Activated T-helper 1 cell treated with Interleukin-2 at 50 U/mL for 16 hours (primary cell): ENCODE measurements at regions not wholly inside any gene's neighbourhood (a gene's known extent, or its start where the extent isn't known, plus 50 kb on each side); places are given as distances from the start of the nearest gene placed in this dataset.

ENCODE experiments used
- DNase-seq: peaks from one replicate; pipeline ENCODE4 v3.0.0-alpha.2; 2020; ENCODE audit warnings: low read depth

GRCh38 chr11:11039208-11039965, 181.5 kb upstream of the ZBED5 start:
- no peak for DNase-seq

GRCh38 chr11:11038782-11039181, 180.9 kb upstream of the ZBED5 start:
- no peak for DNase-seq

- no peak for DNase-seq
Measured at GRCh38 chr11:11038352-11038751, 180.5 kb upstream of the ZBED5 start.

- DNase-seq, result no peak
Measured at GRCh38 chr11:11036848-11037732, 179.2 kb upstream of the ZBED5 start.

GRCh38 chr11:11036185-11036847, 178.5 kb upstream of the ZBED5 start:
- no peak for DNase-seq

- DNase-seq, result no peak
Measured at GRCh38 chr11:11035331-11035730, 177.5 kb upstream of the ZBED5 start.

GRCh38 chr11:11034476-11034875, 176.6 kb upstream of the ZBED5 start:
- no peak for DNase-seq

GRCh38 chr11:11032066-11032465, 174.2 kb upstream of the ZBED5 start:
- no peak for DNase-seq

GRCh38 chr11:11029027-11029426, 171.2 kb upstream of the ZBED5 start:
- DNase-seq, result no peak

- peak; percentile 56 for DNase-seq
Measured at GRCh38 chr11:11028017-11028692, 170.3 kb upstream of the ZBED5 start.

- no peak for DNase-seq
Measured at GRCh38 chr11:11027288-11027687, 169.4 kb upstream of the ZBED5 start.

GRCh38 chr11:11025087-11025486, 167.2 kb upstream of the ZBED5 start:
- DNase-seq, result no peak

GRCh38 chr11:11022125-11022730, 164.4 kb upstream of the ZBED5 start:
- DNase-seq, result no peak

GRCh38 chr11:11021563-11021962, 163.7 kb upstream of the ZBED5 start:
- no peak for DNase-seq

- DNase-seq, result no peak
Measured at GRCh38 chr11:11020747-11021149, 162.9 kb upstream of the ZBED5 start.

- no peak for DNase-seq
Measured at GRCh38 chr11:11020219-11020726, 162.4 kb upstream of the ZBED5 start.

GRCh38 chr11:11016943-11017342, 159.1 kb upstream of the ZBED5 start:
- no peak for DNase-seq

GRCh38 chr11:11016068-11016467, 158.2 kb upstream of the ZBED5 start:
- DNase-seq, result no peak

- no peak for DNase-seq
Measured at GRCh38 chr11:11011617-11012016, 153.8 kb upstream of the ZBED5 start.

- DNase-seq, result no peak
Measured at GRCh38 chr11:11010624-11011127, 152.8 kb upstream of the ZBED5 start.

GRCh38 chr11:11009179-11009578, 151.3 kb upstream of the ZBED5 start:
- DNase-seq, result no peak
